HG02981 (cell line): ENCODE measurements at regions not wholly inside any gene's neighbourhood (a gene's known extent, or its start where the extent isn't known, plus 50 kb on each side); places are given as distances from the start of the nearest gene placed in this dataset.
"Not testable (repeated sequence)": the region's sequence is repeated elsewhere in the genome, so short reads cannot be mapped to it uniquely, and the experiment has no call there.

Source experiments
- ATAC-seq: cut with Tn5 transposase; IDR thresholded peaks from one replicate; pipeline ENCODE4 v1.9.1; 2021; ENCODE audit warnings: mild to moderate bottlenecking, moderate library complexity; ENCODE audit not compliant: unreplicated experiment

GRCh38 chr11:82076126-82076525, 657.5 kb downstream of the FAM181B start:
- ATAC-seq = no peak

GRCh38 chr11:82059505-82059904, 674.2 kb downstream of the FAM181B start:
- no peak for ATAC-seq

GRCh38 chr11:82056450-82056849, 677.2 kb downstream of the FAM181B start:
- no peak for ATAC-seq

- ATAC-seq = no peak
These were observed 684.5 kb downstream of the FAM181B start for GRCh38 chr11:82049199-82049598.

GRCh38 chr11:82047200-82047599, 686.5 kb downstream of the FAM181B start:
- no peak for ATAC-seq

- ATAC-seq = no peak
These were observed 686.9 kb downstream of the FAM181B start for GRCh38 chr11:82046778-82047177.

- ATAC-seq = no peak
These were observed 687.8 kb downstream of the FAM181B start for GRCh38 chr11:82045748-82046457.

- no peak for ATAC-seq
These were observed 690.3 kb downstream of the FAM181B start for GRCh38 chr11:82043316-82043715.

GRCh38 chr11:82041764-82042163, 691.9 kb downstream of the FAM181B start:
- ATAC-seq = no peak

GRCh38 chr11:82038154-82038553, 695.5 kb downstream of the FAM181B start:
- no peak for ATAC-seq

- ATAC-seq = no peak
These were observed 699.1 kb downstream of the FAM181B start for GRCh38 chr11:82034527-82034926.

- ATAC-seq = not testable (repeated sequence)
These were observed 706.3 kb downstream of the FAM181B start for GRCh38 chr11:82027335-82027734.

GRCh38 chr11:82024760-82025159, 708.9 kb downstream of the FAM181B start:
- no peak for ATAC-seq

- ATAC-seq = no peak
These were observed 721.4 kb downstream of the FAM181B start for GRCh38 chr11:82012276-82012675.

GRCh38 chr11:82009133-82009532, 724.5 kb downstream of the FAM181B start:
- no peak for ATAC-seq

- ATAC-seq = no peak
These were observed 726.1 kb downstream of the FAM181B start for GRCh38 chr11:82007521-82007920.

GRCh38 chr11:82004537-82005213, 729.0 kb downstream of the FAM181B start:
- ATAC-seq = no peak

GRCh38 chr11:82003671-82004515, 729.8 kb downstream of the FAM181B start:
- no peak for ATAC-seq

GRCh38 chr11:82003024-82003423, 730.6 kb downstream of the FAM181B start:
- no peak for ATAC-seq

GRCh38 chr11:81995889-81996288, 737.8 kb downstream of the FAM181B start:
- ATAC-seq = no peak

- ATAC-seq = no peak
These were observed 739.9 kb downstream of the FAM181B start for GRCh38 chr11:81993755-81994154.
